Activated CD4-positive, alpha-beta T cell treated with anti-CD3 and anti-CD28 coated beads for 36 hours (primary cell): ENCODE measurements at regions not wholly inside any gene's neighbourhood (a gene's known extent, or its start where the extent isn't known, plus 50 kb on each side); places are given as distances from the start of the nearest gene placed in this dataset.

Source experiments
- ATAC-seq: fragments of 200-7000 bp; cut with Tn5 transposase; one replicate; pipeline ENCODE4 v1.10.0; 2021; ENCODE audit warnings: mild to moderate bottlenecking, moderate library complexity
- CTCF ChIA-PET: fragments of 350-600 bp; sonication (Branson Sonifier 250); formaldehyde crosslinking; loops from one replicate; lab custom pipeline; 2021; ENCODE audit warnings: antibody characterized with exemption; lab: Charles Lee
- POLR2A ChIA-PET: fragments of 350-600 bp; sonication (Branson Sonifier 250); formaldehyde crosslinking; loops from one replicate; lab custom pipeline; 2021; ENCODE audit warnings: antibody characterized with exemption, inconsistent platforms; lab: Charles Lee
- DNase-seq: peaks from one replicate; pipeline ENCODE4 v3.0.0-alpha.2; 2020
- H3K27ac Mint-ChIP-seq: one replicate; pipeline ENCODE4 v1.8.0; 2021; ENCODE audit warnings: mixed read lengths
- H3K27me3 Mint-ChIP-seq: one replicate; pipeline ENCODE4 v1.8.0; 2021; ENCODE audit warnings: mixed read lengths
- H3K36me3 Mint-ChIP-seq: one replicate; pipeline ENCODE4 v1.8.0; 2021; ENCODE audit warnings: low read depth, mixed read lengths
- H3K4me1 Mint-ChIP-seq: one replicate; pipeline ENCODE4 v1.8.0; 2021; ENCODE audit warnings: mixed read lengths
- H3K4me3 Mint-ChIP-seq: one replicate; pipeline ENCODE4 v1.8.0; 2021; ENCODE audit warnings: mild to moderate bottlenecking, moderate library complexity, mixed read lengths
- H3K9me3 Mint-ChIP-seq: one replicate; pipeline ENCODE4 v1.8.0; 2021; ENCODE audit warnings: low read depth, mixed read lengths
- intact Hi-C, 2 experiments: fragments of 100-400 bp; cut with DNase I in 1 of 2; cut with micrococcal nuclease in 1 of 2; formaldehyde crosslinking; loops; one replicate each; pipeline versions ENCODE4 v1.14.2 to v1.15.1; 2022 to 2024; cut with DNase I, micrococcal nuclease

DNA sequence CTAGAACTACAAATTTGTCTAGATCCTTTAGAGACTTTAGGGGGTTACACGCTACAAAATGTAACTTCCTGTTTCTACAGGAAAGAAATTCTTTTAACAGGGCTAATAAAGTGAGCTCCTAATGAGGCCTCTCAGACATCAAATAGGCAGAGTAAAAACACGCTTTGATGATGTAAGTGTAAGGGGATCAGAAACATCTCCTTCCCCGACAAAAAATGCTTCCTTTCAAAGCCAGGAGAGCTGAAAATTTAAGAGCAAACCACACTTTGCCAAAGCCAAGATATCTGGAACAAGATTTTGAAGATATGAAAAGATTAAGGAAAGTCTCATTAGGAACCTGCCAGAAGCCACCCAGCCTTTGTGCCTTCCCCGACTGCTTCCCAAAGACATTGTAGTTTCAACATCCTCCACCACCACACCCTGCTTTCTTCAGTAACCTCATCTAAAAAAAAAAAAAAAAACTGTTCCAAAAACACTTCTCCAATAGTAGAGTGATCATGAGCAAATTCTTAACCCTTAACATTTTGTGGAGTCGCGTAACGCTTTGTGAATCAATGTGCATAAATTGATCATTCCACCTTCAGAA lies 505.0 kb upstream of the THBS1 start:
- no peaks in the 10 kb centered on the region for H3K9me3 Mint-ChIP-seq
- peaks cover 4% of the 10 kb centered on the region for H3K27me3 Mint-ChIP-seq
- no peaks in the 10 kb centered on the region for H3K36me3 Mint-ChIP-seq
- ChIA-PET CTCF (interaction anchor here (0.6 to 0.8 kb wide), 3 partner anchors 75 to 186 kb away, joined by 3 to 4 read pairs (median 3); no protein-coding TSS in a partner anchor), POLR2A (no interaction called here)
- no peak overlapping the region for H3K4me3 Mint-ChIP-seq
- DNase-seq (no peak), ATAC-seq (no peak)
- intact Hi-C loops = no loop called here
- H3K4me1 Mint-ChIP-seq = no peaks in the 10 kb centered on the region
- H3K27ac Mint-ChIP-seq = no peak overlapping the region

GRCh38 chr15:39078026-39078425 lies 502.9 kb upstream of the THBS1 start:
- H3K27ac Mint-ChIP-seq = no peak overlapping the region
- intact Hi-C loops = no loop called here
- ATAC-seq (no peak), DNase-seq (no peak)
- no peaks in the 10 kb centered on the region for H3K36me3 Mint-ChIP-seq
- H3K27me3 Mint-ChIP-seq = peaks cover 2% of the 10 kb centered on the region
- no peaks in the 10 kb centered on the region for H3K9me3 Mint-ChIP-seq
- no peaks in the 10 kb centered on the region for H3K4me1 Mint-ChIP-seq
- H3K4me3 Mint-ChIP-seq = no peak overlapping the region
- CTCF ChIA-PET = no interaction called here
- POLR2A ChIA-PET = no interaction called here

DNA sequence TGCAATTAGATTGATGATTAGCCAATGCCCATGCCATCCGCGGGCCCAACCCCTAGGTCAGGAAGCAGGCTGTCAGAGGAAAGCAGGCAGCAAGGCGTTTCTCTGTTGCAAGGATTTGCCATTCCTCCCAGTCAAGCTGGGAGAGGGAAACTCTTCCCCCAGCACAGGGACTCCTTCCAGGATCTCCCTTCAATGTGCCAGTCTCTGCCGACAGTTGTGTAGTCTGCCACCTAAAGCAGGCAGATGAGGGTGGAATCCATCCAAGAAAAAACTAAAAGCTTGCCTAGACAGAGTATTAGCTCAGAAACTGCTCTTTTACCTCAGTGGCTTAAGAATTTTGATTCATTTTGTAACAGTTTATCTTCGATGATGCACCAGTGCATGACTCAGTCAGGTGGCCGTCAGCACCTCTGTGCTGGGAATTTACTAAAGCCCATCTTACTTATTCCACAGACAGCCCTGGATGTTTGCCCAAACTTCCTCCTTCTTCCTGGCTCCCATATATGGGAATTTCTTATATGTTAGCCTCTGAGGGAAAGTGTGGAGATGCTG lies 501.5 kb upstream of the THBS1 start:
- Mint-ChIP-seq H3K9me3 (no peaks in the 10 kb centered on the region), H3K27ac (no peak overlapping the region), H3K4me3 (no peak overlapping the region), H3K27me3 (peaks cover 2% of the 10 kb centered on the region), H3K4me1 (no peaks in the 10 kb centered on the region), H3K36me3 (no peaks in the 10 kb centered on the region)
- CTCF ChIA-PET = no interaction called here
- DNase-seq = no peak
- POLR2A ChIA-PET = no interaction called here
- intact Hi-C loops = no loop called here
- no peak for ATAC-seq

DNA sequence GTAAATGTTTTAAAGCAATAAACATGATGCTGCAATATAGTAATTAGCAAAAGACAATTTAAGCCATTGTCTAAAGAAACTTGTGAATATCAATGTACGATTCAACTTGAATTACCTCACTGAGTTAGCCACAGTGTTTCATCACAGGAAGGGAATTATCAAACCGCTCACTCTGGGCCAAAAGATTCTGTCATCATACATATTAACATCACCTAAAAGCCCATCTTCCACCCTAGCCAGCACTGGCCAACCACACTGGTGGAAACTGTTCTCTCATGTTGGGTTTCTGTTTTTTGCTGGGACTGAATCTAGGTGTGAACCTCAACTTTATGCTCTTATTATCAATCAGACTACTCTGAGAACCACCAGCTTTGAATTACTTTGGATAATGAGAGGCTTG lies 497.7 kb upstream of the THBS1 start:
- Mint-ChIP-seq H3K27me3 (peaks cover 4% of the 10 kb centered on the region), H3K4me3 (no peak overlapping the region), H3K9me3 (no peaks in the 10 kb centered on the region), H3K4me1 (no peaks in the 10 kb centered on the region), H3K27ac (no peak overlapping the region), H3K36me3 (no peaks in the 10 kb centered on the region)
- intact Hi-C loops = no loop called here
- CTCF ChIA-PET = no interaction called here
- DNase-seq (no peak), ATAC-seq (no peak)
- POLR2A ChIA-PET = no interaction called here

DNA sequence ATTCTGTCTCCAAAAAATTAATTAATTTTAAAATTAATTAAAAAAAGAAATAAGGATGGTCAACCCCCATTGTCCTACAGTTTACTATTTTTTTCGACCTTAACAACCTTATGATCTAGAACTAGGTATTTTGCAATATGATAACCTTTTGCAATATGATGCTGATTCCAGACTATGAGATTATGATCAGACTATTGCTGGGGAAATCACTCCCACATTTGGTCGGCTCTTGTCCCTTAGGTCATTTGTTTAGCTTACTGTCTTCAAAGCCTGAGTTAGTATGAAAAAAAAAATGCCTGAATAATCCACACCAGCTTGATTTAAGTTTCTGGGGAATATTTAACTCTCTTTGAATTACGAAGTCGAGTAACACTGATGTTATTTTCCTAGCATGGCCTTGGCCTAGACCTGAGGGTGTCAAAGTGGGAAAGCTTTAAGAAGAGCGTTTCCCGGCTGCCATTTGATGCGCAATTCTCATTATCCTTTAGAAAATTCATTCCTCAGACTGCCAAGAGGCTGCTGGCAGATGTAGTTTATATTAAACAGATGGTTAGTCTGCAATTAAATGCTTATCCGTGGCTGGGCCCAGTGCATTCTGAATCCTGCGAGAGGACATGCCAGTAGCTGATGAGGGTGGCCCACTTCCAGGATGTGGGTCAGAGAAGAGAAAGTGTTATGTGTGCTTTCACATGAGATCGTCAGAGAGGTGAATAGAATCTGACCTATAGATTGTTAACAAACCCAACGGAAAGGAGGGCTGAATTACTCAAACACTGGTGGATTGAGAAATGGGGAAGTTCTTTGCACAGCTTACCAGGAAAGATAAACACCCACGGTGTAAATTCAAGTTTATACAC lies 496.0 kb upstream of the THBS1 start:
- DNase-seq (no peak), ATAC-seq (no peak)
- ChIA-PET CTCF (no interaction called here), POLR2A (no interaction called here)
- H3K4me1 Mint-ChIP-seq = no peaks in the 10 kb centered on the region
- intact Hi-C loops = no loop called here
- peaks cover 8% of the 10 kb centered on the region for H3K27me3 Mint-ChIP-seq
- no peaks in the 10 kb centered on the region for H3K9me3 Mint-ChIP-seq
- no peak overlapping the region for H3K27ac Mint-ChIP-seq
- no peaks in the 10 kb centered on the region for H3K36me3 Mint-ChIP-seq
- no peak overlapping the region for H3K4me3 Mint-ChIP-seq

DNA sequence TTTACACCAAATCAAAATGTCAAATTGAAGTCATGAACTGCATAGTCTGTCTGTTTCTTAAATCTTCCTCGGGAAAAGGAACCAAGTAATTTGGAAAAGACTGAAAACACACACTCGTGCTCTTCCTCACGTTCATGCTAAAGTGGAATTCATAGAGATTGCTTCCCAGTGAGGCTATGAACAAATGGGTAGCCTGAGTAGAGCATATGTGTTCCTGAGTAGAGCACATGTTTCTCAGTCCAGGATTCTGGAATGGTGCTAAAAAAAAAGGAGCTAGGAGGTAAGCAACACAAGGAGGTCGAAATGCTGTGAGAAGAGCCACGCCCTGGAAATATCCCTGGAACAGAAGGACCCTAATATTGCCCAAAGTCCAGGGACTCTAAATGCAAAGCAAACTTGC lies 494.2 kb upstream of the THBS1 start:
- intact Hi-C loops = no loop called here
- Mint-ChIP-seq H3K9me3 (no peaks in the 10 kb centered on the region), H3K36me3 (no peaks in the 10 kb centered on the region), H3K4me3 (no peak overlapping the region), H3K27me3 (peaks cover 8% of the 10 kb centered on the region), H3K4me1 (no peaks in the 10 kb centered on the region), H3K27ac (no peak overlapping the region)
- ATAC-seq (no peak), DNase-seq (no peak)
- CTCF ChIA-PET = no interaction called here
- POLR2A ChIA-PET = no interaction called here

DNA sequence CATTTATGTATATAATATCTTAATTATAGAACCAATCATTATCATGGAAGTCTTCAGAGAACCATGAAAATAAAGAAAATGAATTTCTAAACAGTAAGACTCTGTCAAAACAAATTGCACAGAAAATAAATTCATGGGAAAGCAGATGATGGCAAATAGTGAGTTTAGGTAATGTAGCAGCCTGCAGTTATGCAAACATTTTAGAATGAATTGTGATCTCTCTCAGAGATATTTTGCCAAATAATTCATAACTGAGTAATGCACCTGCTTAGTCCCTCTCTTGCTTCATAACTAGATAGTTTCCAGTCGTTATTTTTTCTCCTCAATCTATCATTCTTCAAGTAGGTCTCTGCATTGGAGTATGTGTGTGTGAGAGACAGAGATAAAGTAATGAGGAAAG lies 492.7 kb upstream of the THBS1 start:
- Mint-ChIP-seq H3K27me3 (peaks cover 8% of the 10 kb centered on the region), H3K36me3 (no peaks in the 10 kb centered on the region), H3K9me3 (no peaks in the 10 kb centered on the region), H3K4me1 (no peaks in the 10 kb centered on the region), H3K27ac (no peak overlapping the region), H3K4me3 (no peak overlapping the region)
- ATAC-seq (no peak), DNase-seq (no peak)
- intact Hi-C loops = no loop called here
- ChIA-PET CTCF (interaction anchor here (0.6 kb wide), 1 partner anchor 33 kb away, joined by 5 read pairs; no protein-coding TSS in a partner anchor), POLR2A (no interaction called here)

GRCh38 chr15:39092354-39092753 lies 488.5 kb upstream of the THBS1 start:
- intact Hi-C loops = no loop called here
- Mint-ChIP-seq H3K27me3 (peaks cover 5% of the 10 kb centered on the region), H3K9me3 (no peaks in the 10 kb centered on the region), H3K27ac (no peak overlapping the region), H3K4me1 (no peaks in the 10 kb centered on the region), H3K36me3 (no peaks in the 10 kb centered on the region), H3K4me3 (no peak overlapping the region)
- no peak for DNase-seq
- CTCF ChIA-PET = no interaction called here
- ATAC-seq = no peak
- POLR2A ChIA-PET = no interaction called here

GRCh38 chr15:39092761-39093160 lies 488.1 kb upstream of the THBS1 start:
- CTCF ChIA-PET = no interaction called here

DNA sequence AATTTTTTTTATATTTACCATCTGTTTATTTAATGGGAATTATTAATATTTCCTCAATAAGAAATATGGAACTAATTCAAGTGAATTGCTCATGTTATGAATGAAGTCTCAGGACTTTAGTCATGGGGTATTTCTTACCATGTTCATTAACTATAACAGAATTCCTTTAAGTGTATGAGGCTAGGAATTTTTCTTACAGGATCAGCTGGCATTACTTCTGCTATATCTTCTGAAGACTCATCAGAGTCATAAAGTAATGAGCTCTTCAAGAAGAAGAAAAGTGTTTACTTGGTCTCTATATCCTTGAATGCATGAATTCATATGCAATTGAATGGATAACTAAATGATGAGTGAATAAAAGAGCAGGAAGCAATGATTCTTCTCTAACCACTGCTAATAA lies 486.8 kb upstream of the THBS1 start:
- Mint-ChIP-seq H3K27ac (no peak overlapping the region), H3K4me1 (no peaks in the 10 kb centered on the region), H3K27me3 (peaks cover 2% of the 10 kb centered on the region), H3K4me3 (no peak overlapping the region), H3K9me3 (no peaks in the 10 kb centered on the region), H3K36me3 (no peaks in the 10 kb centered on the region)
- ChIA-PET POLR2A (no interaction called here), CTCF (no interaction called here)
- no peak for DNase-seq
- intact Hi-C loops = no loop called here
- ATAC-seq = no peak

More at GRCh38 chr15:39092761-39093160, 488.1 kb upstream of the THBS1 start:
- POLR2A ChIA-PET = no interaction called here
- H3K36me3 Mint-ChIP-seq = no peaks in the 10 kb centered on the region
- H3K27me3 Mint-ChIP-seq = peaks cover 5% of the 10 kb centered on the region
- no peak overlapping the region for H3K27ac Mint-ChIP-seq
- DNase-seq (no peak), ATAC-seq (no peak)
- H3K4me1 Mint-ChIP-seq = no peaks in the 10 kb centered on the region
- H3K4me3 Mint-ChIP-seq = no peak overlapping the region
- intact Hi-C loops = no loop called here
- H3K9me3 Mint-ChIP-seq = no peaks in the 10 kb centered on the region

- Mint-ChIP-seq H3K4me3 (no peak overlapping the region), H3K9me3 (no peaks in the 10 kb centered on the region), H3K36me3 (no peaks in the 10 kb centered on the region), H3K27ac (no peak overlapping the region), H3K27me3 (peaks cover 2% of the 10 kb centered on the region), H3K4me1 (no peaks in the 10 kb centered on the region)
- ATAC-seq (no peak), DNase-seq (no peak)
- POLR2A ChIA-PET = no interaction called here
- intact Hi-C loops = no loop called here
- CTCF ChIA-PET = interaction anchor here (1.1 kb wide), 1 partner anchor 378 kb away, joined by 3 read pairs; no protein-coding TSS in a partner anchor
These were observed 485.5 kb upstream of the THBS1 start for GRCh38 chr15:39095218-39095879.
